Jurkat, Clone E6-1 (cell line): ENCODE measurements at regions not wholly inside any gene's neighbourhood (a gene's known extent, or its start where the extent isn't known, plus 50 kb on each side); places are given as distances from the start of the nearest gene placed in this dataset.

Experiments used
- DNase-seq: peaks from one replicate; pipeline ENCODE4 v3.0.0-alpha.2; 2011; ENCODE audit warnings: low read depth, low spot score
- H3K4me3 ChIP-seq: 2 replicates; pipeline ENCODE4 v1.5.1; 2011; ENCODE audit warnings: mild to moderate bottlenecking, low read length, control low read depth, moderate library complexity

- no peak overlapping the region for H3K4me3 ChIP-seq
- no peak for DNase-seq
Measured at GRCh38 chr7:84532196-84532595, 337.6 kb upstream of the SEMA3A start.

- no peak overlapping the region for H3K4me3 ChIP-seq
- no peak for DNase-seq
Measured at GRCh38 chr7:84529480-84530205, 335.1 kb upstream of the SEMA3A start.

- no peak overlapping the region for H3K4me3 ChIP-seq
- no peak for DNase-seq
Measured at GRCh38 chr7:84528756-84529479, 334.3 kb upstream of the SEMA3A start.

GRCh38 chr7:84524714-84525694 is 330.4 kb upstream of the SEMA3A start:
- no peak for DNase-seq

DNA sequence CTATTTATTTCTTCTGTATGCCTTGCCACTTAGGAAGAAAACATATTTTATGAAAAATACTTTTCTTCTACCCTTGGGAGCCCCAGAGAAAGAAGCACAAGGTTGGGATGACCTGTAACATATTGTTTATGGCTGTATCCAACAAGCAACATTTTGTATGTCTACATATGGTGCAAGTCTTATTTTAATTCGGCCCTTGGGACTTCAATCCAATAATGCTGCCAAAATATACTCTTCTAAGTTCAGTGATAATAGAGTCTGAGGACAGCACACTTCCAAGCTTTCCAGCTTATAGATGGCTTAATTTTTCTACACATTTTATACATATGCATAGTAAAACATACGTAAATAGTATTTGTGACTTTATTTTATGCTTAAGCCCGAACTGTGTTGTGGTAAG is 318.5 kb upstream of the SEMA3A start:
- no peak overlapping the region for H3K4me3 ChIP-seq
- DNase-seq: no peak

More at GRCh38 chr7:84524714-84525694, 330.4 kb upstream of the SEMA3A start:
- no peak overlapping the region for H3K4me3 ChIP-seq

- no peak overlapping the region for H3K4me3 ChIP-seq
- no peak for DNase-seq
Measured at GRCh38 chr7:84512055-84512454, 317.5 kb upstream of the SEMA3A start.

- H3K4me3 ChIP-seq: no peak overlapping the region
- DNase-seq: no peak
Measured at GRCh38 chr7:84510505-84510904, 315.9 kb upstream of the SEMA3A start.

- H3K4me3 ChIP-seq: no peak overlapping the region
- no peak for DNase-seq
Measured at GRCh38 chr7:84509522-84509921, 314.9 kb upstream of the SEMA3A start.

- no peak for DNase-seq
- H3K4me3 ChIP-seq: no peak overlapping the region
Measured at GRCh38 chr7:84508606-84509005, 314.0 kb upstream of the SEMA3A start.

- H3K4me3 ChIP-seq: no peak overlapping the region
- no peak for DNase-seq
Measured at GRCh38 chr7:84507529-84507928, 312.9 kb upstream of the SEMA3A start.

DNA sequence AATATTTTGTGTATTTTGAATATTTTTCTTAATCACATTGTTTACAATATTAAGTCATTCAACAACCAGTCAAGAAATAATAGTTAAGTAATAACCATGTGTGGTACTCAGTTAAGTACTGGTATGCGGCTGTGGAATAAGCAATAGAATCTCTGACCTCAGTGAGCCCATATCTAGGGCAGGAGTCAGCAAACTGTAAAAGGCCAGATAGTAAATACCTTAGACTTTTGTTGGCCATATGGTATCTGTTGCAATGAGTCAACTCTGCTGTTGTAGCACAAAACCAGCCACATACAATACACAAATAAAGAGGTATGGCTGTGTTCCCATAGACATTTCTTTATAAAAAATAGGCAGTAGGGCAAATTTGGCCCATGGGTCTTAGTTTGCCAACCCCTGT is 311.6 kb upstream of the SEMA3A start:
- no peak overlapping the region for H3K4me3 ChIP-seq
- DNase-seq: no peak

DNA sequence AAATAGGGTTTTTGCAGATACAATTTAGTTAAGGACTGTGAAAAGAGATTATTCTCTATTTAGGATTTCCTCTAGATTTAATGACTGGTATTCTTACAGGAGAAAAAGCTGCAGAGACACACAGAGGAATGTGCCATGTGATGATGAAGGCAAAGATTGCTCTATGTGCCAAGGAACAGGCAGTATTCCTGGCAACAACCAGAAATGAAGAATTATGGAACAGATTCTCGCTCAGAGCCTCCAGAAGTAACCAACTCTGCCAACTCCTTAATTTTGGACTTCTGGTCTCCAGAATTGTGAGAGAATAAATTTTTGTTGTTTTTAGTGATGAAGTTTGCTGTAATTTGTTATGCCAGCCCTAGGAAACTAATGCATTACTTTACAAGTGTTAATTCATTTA is 307.6 kb upstream of the SEMA3A start:
- no peak for DNase-seq

GRCh38 chr7:84497873-84498272 is 303.3 kb upstream of the SEMA3A start:
- no peak for DNase-seq
- H3K4me3 ChIP-seq: no peak overlapping the region

More for the DNA sequence above, 307.6 kb upstream of the SEMA3A start:
- no peak overlapping the region for H3K4me3 ChIP-seq

GRCh38 chr7:84495128-84495527 is 300.5 kb upstream of the SEMA3A start:
- no peak overlapping the region for H3K4me3 ChIP-seq
- no peak for DNase-seq

- DNase-seq: no peak
- H3K4me3 ChIP-seq: no peak overlapping the region
Measured at GRCh38 chr7:84492098-84493034, 297.8 kb upstream of the SEMA3A start.

GRCh38 chr7:84490661-84491060 is 296.1 kb upstream of the SEMA3A start:
- no peak for DNase-seq
- H3K4me3 ChIP-seq: no peak overlapping the region

- H3K4me3 ChIP-seq: no peak overlapping the region
- DNase-seq: no peak
Measured at GRCh38 chr7:84484502-84485079, 290.0 kb upstream of the SEMA3A start.

- H3K4me3 ChIP-seq: no peak overlapping the region
- DNase-seq: no peak
Measured at GRCh38 chr7:84482476-84482875, 287.9 kb upstream of the SEMA3A start.
